ELF-1 (cell line): ENCODE measurements at regions not wholly inside any gene's neighbourhood (a gene's known extent, or its start where the extent isn't known, plus 50 kb on each side); places are given as distances from the start of the nearest gene placed in this dataset.
"Not testable (repeated sequence)": the region's sequence is repeated elsewhere in the genome, so short reads cannot be mapped to it uniquely, and the experiment has no call there.

Source experiments
- DNase-seq: peaks from one replicate; pipeline ENCODE4 v3.0.0-alpha.2; 2016; ENCODE audit warnings: low read depth, low spot score

- DNase-seq, result not testable (repeated sequence)
Measured at GRCh38 chrX:99988532-99988931, 421.5 kb downstream of the PCDH19 start.

DNA sequence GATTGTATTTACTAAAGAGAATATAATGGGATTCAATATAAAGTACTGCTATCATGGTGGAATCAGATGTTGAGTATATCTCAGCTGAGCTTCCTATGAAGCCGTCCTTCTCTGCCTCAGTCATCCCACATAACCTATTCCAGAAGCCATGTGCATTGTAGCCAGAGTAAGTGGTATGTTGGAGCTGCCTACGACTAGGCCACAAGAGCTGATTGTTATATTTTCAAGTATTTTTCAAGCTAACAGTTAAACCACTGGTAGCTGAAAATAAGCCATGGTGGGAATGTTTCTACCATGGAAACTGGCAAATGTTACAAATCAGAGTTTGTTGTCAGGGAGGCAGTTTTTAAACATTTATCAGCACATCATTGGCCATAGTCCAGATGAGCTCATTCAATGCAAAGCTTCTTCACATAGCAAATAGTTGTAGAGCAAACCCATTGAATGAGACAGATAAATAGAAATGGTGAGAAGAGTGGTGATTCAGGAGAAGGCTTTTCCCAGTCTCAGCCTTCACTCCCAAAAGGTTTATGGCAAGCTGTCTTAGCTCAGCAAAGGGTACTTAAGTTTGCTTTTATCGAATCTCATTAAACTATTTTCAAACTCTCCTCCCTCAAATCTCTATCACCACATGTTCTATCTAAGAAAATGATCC is 436.4 kb downstream of the PCDH19 start:
- DNase-seq, result no peak

DNA sequence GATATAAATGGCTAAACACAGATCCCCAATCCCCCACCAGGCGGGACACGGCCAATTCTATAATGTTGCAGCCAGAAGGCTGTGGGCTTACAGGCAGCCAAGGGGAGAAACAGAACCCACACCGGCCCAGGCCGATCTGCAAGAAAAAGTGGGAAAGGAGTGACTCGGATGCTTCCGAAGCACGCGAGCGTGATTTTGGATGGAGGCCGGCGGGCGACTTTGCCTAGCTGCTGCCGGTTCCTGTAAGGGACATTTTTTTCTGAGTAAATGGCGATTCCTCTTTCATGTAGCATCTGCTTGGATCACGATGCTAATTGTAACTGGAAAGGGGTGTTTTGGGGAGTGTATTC is 470.2 kb downstream of the PCDH19 start:
- peak; percentile 21 for DNase-seq

GRCh38 chrX:99939206-99939882 is 470.7 kb downstream of the PCDH19 start:
- peak; percentile 55 for DNase-seq

DNA sequence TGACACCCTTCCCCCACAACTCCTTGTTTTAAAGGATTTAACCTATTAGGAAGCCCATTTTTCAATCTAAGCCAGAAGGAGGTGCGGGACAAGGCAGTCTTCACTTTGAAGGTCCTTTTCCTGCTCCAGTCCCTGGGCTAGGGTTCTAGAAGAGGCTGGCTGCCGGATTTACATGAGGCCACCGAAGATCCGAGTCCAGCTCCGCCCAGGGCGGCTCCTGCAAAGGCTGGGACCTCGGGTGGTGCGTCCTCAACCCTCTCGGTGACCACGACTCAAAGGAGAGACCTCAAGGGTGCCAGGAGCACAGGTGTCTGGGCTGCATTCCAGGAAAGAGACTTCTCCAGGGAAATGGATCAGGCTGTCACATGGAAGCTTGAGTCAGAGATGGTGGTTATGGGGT is 471.6 kb downstream of the PCDH19 start:
- DNase-seq, result no peak

DNA sequence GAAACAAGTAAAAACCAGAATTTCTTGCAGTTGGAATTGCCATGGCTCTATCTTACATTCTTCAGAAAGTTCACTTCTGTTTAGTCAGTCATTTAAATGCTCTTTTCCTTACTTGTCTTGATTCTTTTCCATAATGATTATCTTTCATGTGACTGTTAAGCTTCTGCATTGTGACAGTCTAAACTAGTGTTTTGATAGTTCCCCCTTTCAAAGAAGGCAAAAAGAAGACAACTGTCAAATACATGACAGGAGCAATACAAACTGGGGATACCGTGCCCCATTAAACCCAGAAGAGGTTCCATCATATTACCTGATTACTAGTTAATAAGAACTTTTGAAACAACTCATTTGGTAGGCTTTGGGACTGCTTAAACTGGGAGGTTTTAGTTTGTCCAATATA is 476.2 kb downstream of the PCDH19 start:
- DNase-seq, result no peak

DNA sequence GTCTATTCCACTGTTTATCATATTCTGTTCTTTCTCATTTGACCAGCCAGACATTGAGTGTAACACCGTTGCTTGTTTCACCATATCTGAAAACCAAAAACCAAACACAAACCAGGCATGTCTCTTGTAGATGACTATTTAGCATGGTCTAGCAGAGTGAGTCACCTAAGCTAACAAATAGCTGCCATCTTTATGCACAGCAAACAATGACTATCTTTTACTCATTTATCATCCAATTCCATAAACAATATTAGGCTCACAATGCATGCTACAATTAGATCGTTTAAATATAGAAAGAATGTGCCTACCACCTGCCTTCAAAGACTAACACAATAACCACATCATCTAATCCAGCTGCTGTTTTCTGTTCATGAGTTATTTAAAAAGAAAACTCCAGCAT is 495.4 kb downstream of the PCDH19 start:
- DNase-seq, result no peak

- no peak for DNase-seq
Measured at GRCh38 chrX:99913611-99914010, 496.5 kb downstream of the PCDH19 start.

DNA sequence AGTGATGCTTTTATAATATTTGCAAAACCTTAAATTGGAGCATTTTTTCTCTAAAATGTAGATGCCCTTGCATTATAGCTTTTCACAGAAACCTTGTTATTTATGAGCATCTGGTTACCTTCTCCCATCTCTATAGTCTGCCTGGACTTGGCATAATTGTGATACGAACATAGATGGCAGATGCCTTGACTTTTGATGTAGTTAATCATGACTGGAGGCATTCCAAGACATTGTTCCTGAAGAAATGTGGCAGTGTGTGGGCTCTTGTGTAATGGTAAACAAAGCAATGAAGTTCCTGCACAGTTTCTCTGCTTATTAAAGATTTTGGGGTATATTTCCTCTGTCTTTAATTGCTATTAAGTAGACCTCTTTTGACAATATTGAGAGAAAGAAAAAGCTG is 500.1 kb downstream of the PCDH19 start:
- DNase-seq, result no peak

GRCh38 chrX:99901091-99901490 is 509.0 kb downstream of the PCDH19 start:
- DNase-seq, result peak; percentile 5

DNA sequence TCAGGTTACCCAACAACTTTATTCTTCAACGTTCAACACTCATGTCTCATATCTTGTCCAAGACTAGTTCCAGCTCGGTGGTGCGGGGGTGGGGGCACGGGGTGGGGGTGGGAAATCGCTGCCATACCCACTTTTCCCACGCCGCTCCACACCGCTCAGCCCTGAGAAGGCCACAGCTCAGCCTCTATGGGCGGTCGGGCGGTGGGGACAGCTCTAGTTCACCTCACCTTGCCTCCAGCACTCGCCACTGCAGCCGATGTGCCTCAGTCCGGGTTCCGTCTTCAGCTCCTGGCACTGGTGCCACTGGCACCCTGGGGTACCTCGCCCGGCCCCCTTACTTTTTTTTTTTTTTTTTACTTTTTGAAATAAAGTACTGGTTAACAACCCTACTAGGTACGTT is 522.2 kb downstream of the PCDH19 start:
- no peak for DNase-seq

DNA sequence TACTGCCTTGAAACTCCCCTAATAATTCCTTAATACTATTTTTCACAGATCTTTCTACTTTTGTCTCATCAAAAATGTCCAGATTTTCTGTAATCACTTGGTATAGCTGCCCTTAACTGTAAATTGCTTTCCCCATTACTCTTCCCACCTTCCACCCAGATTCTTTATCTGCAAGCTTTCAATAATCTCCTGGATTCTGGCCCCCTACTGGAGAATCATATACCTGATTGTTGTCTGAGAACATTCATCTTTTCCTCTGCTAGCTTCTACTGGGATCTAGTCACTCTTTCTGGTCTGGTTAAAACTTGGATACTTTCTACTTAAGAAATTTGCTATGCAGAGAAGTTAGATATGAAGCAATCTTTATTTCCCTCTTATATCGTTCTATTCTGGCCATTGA is 552.6 kb downstream of the PCDH19 start:
- no peak for DNase-seq

DNA sequence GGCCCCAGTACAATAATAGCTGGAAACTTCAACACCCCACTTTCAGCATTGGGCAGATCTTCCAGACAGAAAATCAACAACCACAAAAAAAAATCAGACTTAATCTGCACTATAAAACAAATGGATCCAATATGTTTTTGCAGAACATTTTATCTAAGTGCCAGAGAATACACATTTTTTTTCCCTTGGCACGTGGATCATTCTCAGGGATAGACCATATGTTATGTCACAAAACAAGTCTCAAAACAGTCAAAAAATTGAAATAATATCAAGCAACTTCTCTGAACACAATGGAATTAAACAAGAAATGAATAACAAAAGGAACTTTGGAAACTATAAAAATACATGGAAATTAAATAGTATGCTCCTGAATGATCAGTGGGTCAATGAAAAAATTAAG is 576.3 kb downstream of the PCDH19 start:
- no peak for DNase-seq

DNA sequence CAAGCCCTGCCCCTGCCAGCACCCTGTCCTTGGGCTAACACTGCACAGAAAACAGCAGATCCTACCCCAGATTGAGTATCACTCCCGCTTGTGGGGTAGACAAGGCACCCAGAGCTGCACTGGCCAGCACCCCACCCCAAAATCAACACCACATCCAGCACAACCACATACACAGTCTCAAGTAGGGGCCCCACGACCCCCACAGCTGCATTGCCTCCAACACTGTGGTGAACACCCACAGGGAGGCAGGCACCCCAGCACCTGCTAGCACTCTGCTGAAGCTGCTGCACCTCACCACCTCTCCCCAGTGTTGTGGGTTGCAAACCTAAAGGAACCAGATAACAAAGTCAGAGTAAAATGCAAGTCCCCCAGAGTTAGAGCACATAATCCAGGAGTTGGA is 589.9 kb downstream of the PCDH19 start:
- DNase-seq, result no peak

- DNase-seq, result no peak
Measured at GRCh38 chrX:99800016-99800415, 610.1 kb downstream of the PCDH19 start.

GRCh38 chrX:99798936-99799335 is 611.1 kb downstream of the PCDH19 start:
- DNase-seq, result no peak

GRCh38 chrX:99795495-99795894 is 614.6 kb downstream of the PCDH19 start:
- DNase-seq, result no peak

DNA sequence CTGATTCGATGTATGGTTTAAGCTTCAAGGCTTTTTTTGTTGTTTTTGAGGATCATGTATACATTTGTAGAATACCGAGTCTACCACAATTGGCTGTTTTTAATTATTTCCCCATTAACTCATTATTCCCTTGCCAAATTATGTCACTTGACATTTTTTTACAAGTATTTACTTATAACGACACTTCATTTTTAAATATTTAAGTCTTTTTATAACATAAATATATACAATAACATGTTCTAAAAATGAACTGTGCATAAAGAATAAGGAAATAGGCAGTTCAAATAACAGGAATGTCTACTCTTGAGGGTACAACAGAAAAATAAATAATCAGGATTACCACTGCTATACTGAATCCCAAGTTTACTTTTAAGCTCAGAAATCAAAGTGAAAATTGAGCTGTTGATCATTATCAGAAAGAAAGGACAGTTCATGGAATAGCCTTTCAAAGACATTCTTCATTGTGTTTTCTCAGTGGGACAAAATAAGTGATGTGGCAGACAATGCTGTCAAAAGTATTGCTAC is 627.5 kb downstream of the PCDH19 start:
- no peak for DNase-seq

- no peak for DNase-seq
Measured at GRCh38 chrX:99777912-99778311, 632.2 kb downstream of the PCDH19 start.

DNA sequence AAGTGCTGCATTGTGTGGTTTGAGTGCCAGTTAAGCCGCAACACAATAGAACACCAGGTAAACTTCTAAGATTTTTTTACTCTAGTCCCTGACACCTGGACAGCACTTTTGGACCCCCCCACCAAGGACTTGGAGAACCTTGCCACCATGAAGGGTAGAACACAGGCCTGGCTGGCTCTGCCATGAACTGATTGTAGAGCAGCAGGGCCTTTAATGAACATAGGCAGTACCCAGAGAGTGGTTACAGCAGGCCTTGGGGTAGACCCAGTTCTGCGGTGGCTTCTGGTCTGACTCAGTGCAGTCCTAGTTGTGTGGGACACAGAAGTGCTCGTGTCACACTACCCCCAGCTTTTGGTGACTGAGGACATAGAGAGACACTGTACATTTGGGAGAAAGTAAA is 648.3 kb downstream of the PCDH19 start:
- DNase-seq, result no peak

- DNase-seq, result no peak
Measured at GRCh38 chrX:99752776-99753175, 657.3 kb downstream of the PCDH19 start.

DNA sequence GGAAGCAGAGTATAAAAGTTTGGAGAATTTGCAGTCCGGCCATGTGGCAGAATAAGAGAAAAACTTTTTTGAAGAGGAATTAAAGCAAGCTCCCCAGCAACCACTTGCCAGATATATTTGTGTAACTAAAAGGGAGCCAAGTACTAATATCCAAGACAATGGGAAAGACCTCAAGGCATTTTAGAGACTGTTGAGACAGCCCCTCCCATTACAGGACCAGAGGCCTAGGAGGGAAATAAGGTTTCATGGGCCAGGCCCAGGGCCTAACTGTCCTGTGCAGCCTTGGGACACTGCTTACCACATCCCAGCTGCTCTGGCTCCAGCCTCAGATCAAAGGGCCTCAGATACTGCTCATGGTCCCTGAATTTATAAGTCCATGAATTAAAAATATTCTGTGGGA is 659.4 kb downstream of the PCDH19 start:
- peak; percentile 55 for DNase-seq

DNA sequence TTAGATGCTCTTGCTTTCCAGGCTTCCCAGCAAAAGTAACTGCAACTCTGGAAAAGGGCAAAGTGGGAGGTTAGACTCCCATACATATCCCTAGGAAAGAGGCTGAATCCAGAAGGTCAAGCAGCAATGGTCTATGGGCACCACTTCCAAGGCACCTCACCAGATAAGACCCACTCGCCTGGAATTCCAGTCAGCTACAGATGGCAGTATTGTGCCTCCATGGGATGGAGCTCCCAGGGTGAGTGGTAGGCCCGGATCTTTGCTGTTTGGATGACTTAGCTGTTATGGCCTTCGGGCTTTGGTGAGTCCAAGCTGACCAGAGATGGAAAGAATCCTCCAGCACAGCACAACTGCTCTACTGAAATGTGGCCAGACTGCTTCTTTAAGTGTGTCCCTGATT is 688.0 kb downstream of the PCDH19 start:
- DNase-seq, result peak; percentile 18

- DNase-seq, result peak; percentile 26
Measured at GRCh38 chrX:99719140-99719539, 690.9 kb downstream of the PCDH19 start.
